ENCODE measurements at regions not wholly inside any gene's neighbourhood (a gene's known extent, or its start where the extent isn't known, plus 50 kb on each side); places are given as distances from the start of the nearest gene placed in this dataset.

- no peak overlapping the region for H3K4me3 ChIP-seq (ENCODE audit: control extremely low read depth in 1 of 5, extremely low read depth in 1 of 5, insufficient read depth in 1 of 5, low read depth in 2 of 5, low read length in 4 of 5)
- H3K27me3 Mint-ChIP-seq, result no peaks in the 10 kb centered on the region
- no peak overlapping the region for H3K4me2 ChIP-seq (replicated peaks; ENCODE audit: low read depth, low read length, poor library complexity, severe bottlenecking)
- no peaks in the 10 kb centered on the region for H3K27me3 ChIP-seq (replicated peaks in 1 of 4; ENCODE audit: control extremely low read depth in 1 of 4, control insufficient read depth in 3 of 4, insufficient read depth in 4 of 4, low read length in 3 of 4)
- no peaks in the 10 kb centered on the region for H4K20me1 ChIP-seq (ENCODE audit: control insufficient read depth, insufficient read depth, low read length, poor library complexity, severe bottlenecking)
- no peak overlapping the region for H3K27ac Mint-ChIP-seq
- H3K27ac ChIP-seq (ENCODE audit: low read length in 2 of 2), result no peak overlapping the region
- ChIA-PET POLR2A (no interaction called here), CTCF (no interaction called here)
- H3K9ac ChIP-seq (ENCODE audit: low read length), result no peak overlapping the region
- DNase-seq (no peak), ATAC-seq (ENCODE audit: low read depth) (no peak)
- H3K36me3 ChIP-seq (replicated peaks in 1 of 2; ENCODE audit: control extremely low read depth in 1 of 2, control insufficient read depth in 1 of 2, extremely low read depth in 1 of 2, insufficient read depth in 2 of 2, low read length in 1 of 2), result no peaks in the 10 kb centered on the region
- no peak overlapping the region for H3K4me3 Mint-ChIP-seq
- intact Hi-C loops (cut with micrococcal nuclease), result no loop called here
- H3K9me3 ChIP-seq (ENCODE audit: control extremely low read depth in 1 of 3, control insufficient read depth in 2 of 3, insufficient read depth in 1 of 3, low read length in 2 of 3), result peaks cover 0 to 3% (median under 1%) of the 10 kb centered on the region in 3 donors
- H3K4me1 Mint-ChIP-seq, result no peaks in the 10 kb centered on the region
- H3K4me1 ChIP-seq (ENCODE audit: control insufficient read depth in 2 of 2, insufficient read depth in 2 of 2, low read length in 2 of 2), result peaks cover 0 to 6% of the 10 kb centered on the region in 2 donors
- H2AFZ ChIP-seq (ENCODE audit: insufficient read depth, low read depth, low read length, poor library complexity, severe bottlenecking), result no peak overlapping the region
- H3K79me2 ChIP-seq (ENCODE audit: control insufficient read depth, insufficient read depth, low read length), result no peaks in the 10 kb centered on the region
- TF ChIP-seq EZH2 (IDR thresholded peaks at IDR 0.05; ENCODE audit: borderline replicate concordance, insufficient read depth, low read depth, low read length, poor library complexity, severe bottlenecking) (no peak), CTCF (IDR thresholded peaks at IDR 0.05) (no peak)
- peaks cover 2% of the 10 kb centered on the region for H3K9me3 Mint-ChIP-seq (ENCODE audit: insufficient read depth)
Observed at GRCh38 chr10:107856047-107856315, 691.5 kb upstream of the SORCS1 start.

DNA sequence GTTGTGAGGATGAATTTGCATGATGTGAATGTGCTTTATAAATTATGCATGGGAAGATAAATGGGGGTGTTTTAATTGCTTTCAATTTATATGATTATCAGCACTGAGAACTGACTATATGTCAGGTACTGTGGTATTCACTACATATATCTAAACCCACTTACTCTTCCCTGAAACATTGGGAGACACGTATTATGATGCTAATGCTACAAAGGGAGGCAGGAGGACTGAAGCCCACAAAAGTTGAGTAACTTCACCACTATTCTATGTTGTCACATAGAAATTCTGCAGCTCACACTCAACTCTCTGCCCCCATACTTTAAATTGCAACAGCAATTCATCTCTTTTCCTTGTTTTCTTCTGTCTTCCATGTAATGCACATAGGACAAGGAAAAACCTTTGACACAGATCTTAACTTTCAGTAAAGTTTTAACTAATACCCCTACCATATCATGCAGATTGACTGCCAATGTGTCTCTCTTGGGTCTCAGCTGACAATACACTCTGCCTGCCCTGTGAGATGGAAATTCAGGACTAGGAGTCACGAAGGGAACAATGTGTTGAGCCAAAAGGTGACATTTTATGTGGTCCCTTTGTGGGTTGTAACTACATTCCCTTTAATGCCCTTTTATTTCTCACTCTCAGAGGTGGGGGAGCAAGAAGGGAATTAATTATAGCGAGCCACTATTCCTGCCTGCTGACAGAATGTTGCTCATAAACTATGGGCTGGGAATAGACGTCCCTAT, 691.0 kb upstream of the SORCS1 start:
- TF ChIP-seq CTCF (IDR thresholded peaks at IDR 0.05) (no peak), EZH2 (IDR thresholded peaks at IDR 0.05; ENCODE audit: borderline replicate concordance, insufficient read depth, low read depth, low read length, poor library complexity, severe bottlenecking) (no peak)
- Histone ChIP-seq H3K79me2 (ENCODE audit: control insufficient read depth, insufficient read depth, low read length) (no peaks in the 10 kb centered on the region), H3K9ac (ENCODE audit: low read length) (no peak overlapping the region), H4K20me1 (ENCODE audit: control insufficient read depth, insufficient read depth, low read length, poor library complexity, severe bottlenecking) (no peaks in the 10 kb centered on the region), H3K27ac (ENCODE audit: low read length in 2 of 2) (no peak overlapping the region), H3K36me3 (replicated peaks in 1 of 2; ENCODE audit: control extremely low read depth in 1 of 2, control insufficient read depth in 1 of 2, extremely low read depth in 1 of 2, insufficient read depth in 2 of 2, low read length in 1 of 2) (no peaks in the 10 kb centered on the region), H3K27me3 (replicated peaks in 1 of 4; ENCODE audit: control extremely low read depth in 1 of 4, control insufficient read depth in 3 of 4, insufficient read depth in 4 of 4, low read length in 3 of 4) (no peaks in the 10 kb centered on the region), H3K4me2 (replicated peaks; ENCODE audit: low read depth, low read length, poor library complexity, severe bottlenecking) (no peak overlapping the region), H3K4me1 (ENCODE audit: control insufficient read depth in 2 of 2, insufficient read depth in 2 of 2, low read length in 2 of 2) (peaks cover 0 to 6% of the 10 kb centered on the region in 2 donors), H3K4me3 (ENCODE audit: control extremely low read depth in 1 of 5, extremely low read depth in 1 of 5, insufficient read depth in 1 of 5, low read depth in 2 of 5, low read length in 4 of 5) (no peak overlapping the region), H3K9me3 (ENCODE audit: control extremely low read depth in 1 of 3, control insufficient read depth in 2 of 3, insufficient read depth in 1 of 3, low read length in 2 of 3) (peaks cover 0 to 3% (median 2%) of the 10 kb centered on the region in 3 donors), H2AFZ (ENCODE audit: insufficient read depth, low read depth, low read length, poor library complexity, severe bottlenecking) (no peak overlapping the region)
- Mint-ChIP-seq H3K4me3 (no peak overlapping the region), H3K27me3 (no peaks in the 10 kb centered on the region), H3K9me3 (ENCODE audit: insufficient read depth) (peaks cover 7% of the 10 kb centered on the region), H3K27ac (no peak overlapping the region), H3K4me1 (no peaks in the 10 kb centered on the region)
- intact Hi-C loops (cut with micrococcal nuclease), result no loop called here
- ChIA-PET CTCF (no interaction called here), POLR2A (no interaction called here)
- ATAC-seq (ENCODE audit: low read depth) (no peak), DNase-seq (no peak)
- WGBS (ENCODE audit: insufficient coverage), result 100% methylated on average over 1 of the region's 4 CpGs

All from B cell (primary cell).